HepG2 (cell line): ENCODE measurements at regions not wholly inside any gene's neighbourhood (a gene's known extent, or its start where the extent isn't known, plus 50 kb on each side); places are given as distances from the start of the nearest gene placed in this dataset.

Experiments
- ARNT ChIP-seq: fragments of 450-650 bp; IDR thresholded peaks from 2 replicates; pipeline ENCODE4 v1.6.1; 2017
- ARNTL ChIP-seq: sonication (generic); formaldehyde crosslinking; IDR thresholded peaks from 2 replicates; pipeline ENCODE4 v1.4.0; 2020; ENCODE audit warnings: mild to moderate bottlenecking, missing genetic modification reagents
- CHD4 ChIP-seq: fragments of 200-600 bp; sonication (generic); IDR thresholded peaks from 2 replicates; pipeline ENCODE4 v1.7.0; 2017; ENCODE audit warnings: mild to moderate bottlenecking, low read length, borderline replicate concordance
- ETV6 ChIP-seq: sonication (generic); formaldehyde crosslinking; conservative IDR thresholded peaks from 2 replicates; pipeline ENCODE4 v1.4.0; 2020; ENCODE audit warnings: missing genetic modification reagents
- FOXK1 ChIP-seq: sonication (generic); formaldehyde crosslinking; IDR thresholded peaks from 2 replicates; pipeline ENCODE4 v1.4.0; 2020; ENCODE audit warnings: low read depth, missing genetic modification reagents, borderline replicate concordance
- HOMEZ ChIP-seq: IDR thresholded peaks from 2 replicates; pipeline ENCODE4 v1.6.1; 2016; ENCODE audit warnings: low read depth
- KDM4B ChIP-seq: sonication (generic); formaldehyde crosslinking; IDR thresholded peaks from 2 replicates; pipeline ENCODE4 v1.4.0; 2020; ENCODE audit warnings: missing genetic modification reagents
- MAFK ChIP-seq, 2 experiments: IDR thresholded peaks in 1 of 2; conservative IDR thresholded peaks in 1 of 2; 2 replicates each; pipeline ENCODE4 v1.6.1; 2011; ENCODE audit warnings: improper control_type of control experiment in 2 of 2, low read length in 2 of 2
- MAX ChIP-seq: IDR thresholded peaks from 2 replicates; pipeline ENCODE4 v1.6.1; 2012; ENCODE audit warnings: inconsistent platforms
- PPARG ChIP-seq: conservative IDR thresholded peaks from 2 replicates; pipeline ENCODE4 v1.6.1; 2016; ENCODE audit warnings: missing biosample characterization, missing genetic modification reagents
- RARA ChIP-seq: IDR thresholded peaks from 2 replicates; pipeline ENCODE4 v1.6.1; 2016; ENCODE audit warnings: missing genetic modification reagents, missing compliant biosample characterization
- REPIN1 ChIP-seq: sonication (generic); formaldehyde crosslinking; IDR thresholded peaks from 2 replicates; pipeline ENCODE4 v1.8.0; 2022; ENCODE audit warnings: missing genetic modification reagents, low read depth, mild to moderate bottlenecking, borderline replicate concordance
- SP2 ChIP-seq: sonication (generic); formaldehyde crosslinking; IDR thresholded peaks from 2 replicates; pipeline ENCODE4 v1.5.1; 2020; ENCODE audit warnings: mild to moderate bottlenecking, missing genetic modification reagents
- SP5 ChIP-seq: IDR thresholded peaks from 2 replicates; pipeline ENCODE4 v1.6.1; 2016; ENCODE audit warnings: low read depth, borderline replicate concordance
- STAG1 ChIP-seq: sonication (generic); formaldehyde crosslinking; IDR thresholded peaks from 2 replicates; pipeline ENCODE4 v1.4.0; 2020; ENCODE audit warnings: missing genetic modification reagents
- TEAD3 ChIP-seq: optimal IDR thresholded peaks from 2 replicates; pipeline ENCODE3; 2016; ENCODE audit warnings: borderline replicate concordance
- YEATS4 ChIP-seq: sonication (generic); formaldehyde crosslinking; IDR thresholded peaks from 2 replicates; pipeline ENCODE4 v1.4.0; 2020; ENCODE audit warnings: missing genetic modification reagents, borderline replicate concordance
- ZBTB1 ChIP-seq: sonication (generic); formaldehyde crosslinking; IDR thresholded peaks from 2 replicates; pipeline ENCODE4 v1.4.0; 2020; ENCODE audit warnings: missing genetic modification reagents, borderline replicate concordance
- ZKSCAN8 ChIP-seq: IDR thresholded peaks from 2 replicates; pipeline ENCODE4 v1.6.1; 2016; ENCODE audit warnings: borderline replicate concordance, missing genetic modification reagents, missing compliant biosample characterization
- ZMAT5 ChIP-seq: sonication (generic); formaldehyde crosslinking; IDR thresholded peaks from 2 replicates; pipeline ENCODE4 v1.5.0; 2020; ENCODE audit warnings: mild to moderate bottlenecking, low read depth, missing genetic modification reagents, borderline replicate concordance
- ZNF3 ChIP-seq: IDR thresholded peaks from 2 replicates; pipeline ENCODE4 v1.7.0; 2017; ENCODE audit warnings: inconsistent platforms
- ZNF382 ChIP-seq: sonication (generic); formaldehyde crosslinking; IDR thresholded peaks from 2 replicates; pipeline ENCODE4 v1.5.0; 2020; ENCODE audit warnings: missing genetic modification reagents, mild to moderate bottlenecking, borderline replicate concordance
- ZNF609 ChIP-seq: sonication (generic); formaldehyde crosslinking; IDR thresholded peaks from 2 replicates; pipeline ENCODE4 v1.4.0; 2020; ENCODE audit warnings: mild to moderate bottlenecking, missing genetic modification reagents, borderline replicate concordance
- ZNF652 ChIP-seq: IDR thresholded peaks from 2 replicates; pipeline ENCODE4 v1.6.1; 2016; ENCODE audit warnings: low read depth, borderline replicate concordance
- ZSCAN5A ChIP-seq: sonication (generic); formaldehyde crosslinking; IDR thresholded peaks from 2 replicates; pipeline ENCODE4 v1.8.0; 2022; ENCODE audit warnings: mild to moderate bottlenecking, missing genetic modification reagents, borderline replicate concordance

- TF ChIP-seq ZNF609, result no peak
- TF ChIP-seq SP2 (CRISPR knock-in tag), result no peak
- TF ChIP-seq YEATS4, result peak; percentile 21; the same call in 1 of the 2 replicates
- TF ChIP-seq ETV6 (CRISPR knock-in tag), result no peak
- no peak for TF ChIP-seq ZNF3 (CRISPR knock-in tag)
- peak; percentile 46; the same call in 1 of the 2 replicates for TF ChIP-seq RARA
- TF ChIP-seq FOXK1 (CRISPR knock-in tag), result no peak
- peak; percentile 76 for TF ChIP-seq ARNTL (CRISPR knock-in tag)
- no peak for TF ChIP-seq SP5 (CRISPR knock-in tag)
- no peak for TF ChIP-seq KDM4B (CRISPR knock-in tag)
- no peak; the same call in 1 of the 2 replicates for TF ChIP-seq ZSCAN5A (CRISPR knock-in tag)
- TF ChIP-seq CHD4, result no peak
- no peak for TF ChIP-seq MAFK (conservative IDR thresholded peaks at IDR 0.05 in 1 of 2, IDR thresholded peaks at IDR 0.05 in 1 of 2; ENCODE audit: low read length in 2 of 2)
- TF ChIP-seq ZKSCAN8 (CRISPR knock-in tag), result peak; percentile 72; the same call in 1 of the 2 replicates
- peak; percentile 69 for TF ChIP-seq TEAD3 (CRISPR knock-in tag)
- no peak for TF ChIP-seq ZNF652 (CRISPR knock-in tag)
- TF ChIP-seq ZNF382, result no peak
- TF ChIP-seq STAG1 (CRISPR knock-in tag), result peak; percentile 30
- TF ChIP-seq REPIN1 (CRISPR knock-in tag), result no peak
- TF ChIP-seq MAX, result no peak
- peak; percentile 59 for TF ChIP-seq PPARG
- no peak for TF ChIP-seq ZMAT5 (CRISPR knock-in tag)
- no peak for TF ChIP-seq ARNT
- TF ChIP-seq ZBTB1 (CRISPR knock-in tag), result no peak
- peak; percentile 59; the same call in 1 of the 2 replicates for TF ChIP-seq HOMEZ (CRISPR knock-in tag)
Observed at GRCh38 chr12:93102744-93103143, 173.6 kb upstream of the EEA1 start (continued).
